ENCODE measurements at regions not wholly inside any gene's neighbourhood (a gene's known extent, or its start where the extent isn't known, plus 50 kb on each side); places are given as distances from the start of the nearest gene placed in this dataset.

- intact Hi-C loops (cut with DNase I) = no loop called here
- Histone ChIP-seq H3K27me3 (no peaks in the 10 kb centered on the region), H3K4me1 (no peaks in the 10 kb centered on the region), H3K4me3 (no peak overlapping the region), H3K27ac (no peak overlapping the region), H3K9me3 (no peaks in the 10 kb centered on the region), H3K36me3 (no peaks in the 10 kb centered on the region)
- no peak for TF ChIP-seq CTCF (IDR thresholded peaks at IDR 0.05)
- peak; percentile 74 for ATAC-seq
- no peak for DNase-seq
Measured at GRCh38 chr21:20617130-20617529, 381.1 kb upstream of the NCAM2 start.

- ATAC-seq (no peak), DNase-seq (no peak)
- TF ChIP-seq CTCF (IDR thresholded peaks at IDR 0.05) = no peak
- H3K27ac ChIP-seq = no peak overlapping the region
- H3K9me3 ChIP-seq = no peaks in the 10 kb centered on the region
- no peaks in the 10 kb centered on the region for H3K4me1 ChIP-seq
- no peaks in the 10 kb centered on the region for H3K36me3 ChIP-seq
- H3K4me3 ChIP-seq = no peak overlapping the region
- intact Hi-C loops (cut with DNase I) = no loop called here
- H3K27me3 ChIP-seq = no peaks in the 10 kb centered on the region
Measured at GRCh38 chr21:20618878-20619277, 379.3 kb upstream of the NCAM2 start.

GRCh38 chr21:20627594-20627993, 370.6 kb upstream of the NCAM2 start:
- ATAC-seq (no peak), DNase-seq (no peak)
- Histone ChIP-seq H3K27me3 (no peaks in the 10 kb centered on the region), H3K9me3 (no peaks in the 10 kb centered on the region), H3K27ac (no peak overlapping the region), H3K36me3 (no peaks in the 10 kb centered on the region), H3K4me1 (no peaks in the 10 kb centered on the region), H3K4me3 (no peak overlapping the region)
- TF ChIP-seq CTCF (IDR thresholded peaks at IDR 0.05) = no peak
- intact Hi-C loops (cut with DNase I) = no loop called here

- H3K9me3 ChIP-seq = no peaks in the 10 kb centered on the region
- DNase-seq = no peak
- TF ChIP-seq CTCF (IDR thresholded peaks at IDR 0.05) = no peak
- H3K4me3 ChIP-seq = no peak overlapping the region
- no peak overlapping the region for H3K27ac ChIP-seq
- no peak for ATAC-seq
- no peaks in the 10 kb centered on the region for H3K4me1 ChIP-seq
- H3K27me3 ChIP-seq = no peaks in the 10 kb centered on the region
- no peaks in the 10 kb centered on the region for H3K36me3 ChIP-seq
- intact Hi-C loops (cut with DNase I) = no loop called here
Measured at GRCh38 chr21:20631633-20632032, 366.6 kb upstream of the NCAM2 start.

- no peaks in the 10 kb centered on the region for H3K9me3 ChIP-seq
- H3K36me3 ChIP-seq = no peaks in the 10 kb centered on the region
- no peak overlapping the region for H3K27ac ChIP-seq
- TF ChIP-seq CTCF (IDR thresholded peaks at IDR 0.05) = no peak
- no peaks in the 10 kb centered on the region for H3K27me3 ChIP-seq
- H3K4me3 ChIP-seq = no peak overlapping the region
- intact Hi-C loops (cut with DNase I) = no loop called here
- ATAC-seq (no peak), DNase-seq (no peak)
- H3K4me1 ChIP-seq = no peaks in the 10 kb centered on the region
Measured at GRCh38 chr21:20639026-20639425, 359.2 kb upstream of the NCAM2 start.

GRCh38 chr21:20641241-20641640, 357.0 kb upstream of the NCAM2 start:
- DNase-seq = no peak
- Histone ChIP-seq H3K9me3 (no peaks in the 10 kb centered on the region), H3K27me3 (no peaks in the 10 kb centered on the region), H3K4me1 (no peaks in the 10 kb centered on the region), H3K27ac (no peak overlapping the region), H3K36me3 (no peaks in the 10 kb centered on the region), H3K4me3 (no peak overlapping the region)
- intact Hi-C loops (cut with DNase I) = no loop called here
- no peak for ATAC-seq
- TF ChIP-seq CTCF (IDR thresholded peaks at IDR 0.05) = no peak
